ENCODE measurements at regions not wholly inside any gene's neighbourhood (a gene's known extent, or its start where the extent isn't known, plus 50 kb on each side); places are given as distances from the start of the nearest gene placed in this dataset.

GRCh38 chr4:183788308-183788905 is 116.7 kb upstream of the STOX2 start:
- TF ChIP-seq CTCF (IDR thresholded peaks at IDR 0.05; ENCODE audit: low read length) = no peak
- no peak for TF ChIP-seq EZH2 (IDR thresholded peaks at IDR 0.05; ENCODE audit: borderline replicate concordance, low read length)
